NCI-H748 (cell line): ENCODE measurements at regions not wholly inside any gene's neighbourhood (a gene's known extent, or its start where the extent isn't known, plus 50 kb on each side); places are given as distances from the start of the nearest gene placed in this dataset.

ENCODE experiments used
- DNase-seq: peaks from one replicate; lab custom pipeline; 2025; ENCODE audit not compliant: unreplicated experiment; lab: John Stamatoyannopoulos, UW

- no peak for DNase-seq
Observed at GRCh38 chr21:20551939-20552338, 446.3 kb upstream of the NCAM2 start.

- no peak for DNase-seq
Observed at GRCh38 chr21:20554785-20555184, 443.4 kb upstream of the NCAM2 start.

GRCh38 chr21:20570824-20571232, 427.4 kb upstream of the NCAM2 start:
- DNase-seq, result peak; percentile 43

- DNase-seq, result no peak
Observed at GRCh38 chr21:20572582-20572981, 425.6 kb upstream of the NCAM2 start.

- no peak for DNase-seq
Observed at GRCh38 chr21:20581361-20581760, 416.8 kb upstream of the NCAM2 start.

- no peak for DNase-seq
Observed at GRCh38 chr21:20591284-20591683, 406.9 kb upstream of the NCAM2 start.

- no peak for DNase-seq
Observed at GRCh38 chr21:20592463-20592862, 405.7 kb upstream of the NCAM2 start.

- DNase-seq, result no peak
Observed at GRCh38 chr21:20603236-20603635, 395.0 kb upstream of the NCAM2 start.

GRCh38 chr21:20611008-20611407, 387.2 kb upstream of the NCAM2 start:
- no peak for DNase-seq

- no peak for DNase-seq
Observed at GRCh38 chr21:20613654-20614053, 384.6 kb upstream of the NCAM2 start.

- DNase-seq, result peak; percentile 64
Observed at GRCh38 chr21:20617130-20617529, 381.1 kb upstream of the NCAM2 start.

- DNase-seq, result no peak
Observed at GRCh38 chr21:20618878-20619277, 379.3 kb upstream of the NCAM2 start.

- no peak for DNase-seq
Observed at GRCh38 chr21:20627594-20627993, 370.6 kb upstream of the NCAM2 start.

GRCh38 chr21:20631633-20632032, 366.6 kb upstream of the NCAM2 start:
- no peak for DNase-seq

GRCh38 chr21:20639026-20639425, 359.2 kb upstream of the NCAM2 start:
- DNase-seq, result no peak

- no peak for DNase-seq
Observed at GRCh38 chr21:20641241-20641640, 357.0 kb upstream of the NCAM2 start.

GRCh38 chr21:20642681-20643080, 355.5 kb upstream of the NCAM2 start:
- no peak for DNase-seq

GRCh38 chr21:20644552-20644951, 353.7 kb upstream of the NCAM2 start:
- DNase-seq, result no peak

- no peak for DNase-seq
Observed at GRCh38 chr21:20645344-20645743, 352.9 kb upstream of the NCAM2 start.

GRCh38 chr21:20646431-20647165, 351.6 kb upstream of the NCAM2 start:
- no peak for DNase-seq

- no peak for DNase-seq
Observed at GRCh38 chr21:20647607-20648006, 350.6 kb upstream of the NCAM2 start.

GRCh38 chr21:20649231-20649630, 349.0 kb upstream of the NCAM2 start:
- no peak for DNase-seq

GRCh38 chr21:20652846-20653245, 345.4 kb upstream of the NCAM2 start:
- DNase-seq, result no peak
